Lung (tissue), 11 donors: ENCODE measurements at regions not wholly inside any gene's neighbourhood (a gene's known extent, or its start where the extent isn't known, plus 50 kb on each side); places are given as distances from the start of the nearest gene placed in this dataset.

Source experiments
- ATAC-seq: fragments of 200-7000 bp; cut with Tn5 transposase; one replicate; pipeline ENCODE4 v1.9.1; 2020; ENCODE audit warnings: moderate number of reproducible peaks; ENCODE audit not compliant: insufficient read depth, low FRiP score
- DNase-seq, 3 donors: peaks; one replicate each; pipeline ENCODE4 v3.0.0-alpha.2; 2013 to 2017
- H3K27ac ChIP-seq, 2 donors: one replicate each; pipeline ENCODE4 v1.5.1; 2013; ENCODE audit warnings: mild to moderate bottlenecking in 2 of 2, moderate library complexity in 2 of 2, control low read depth in 1 of 2, inconsistent platforms in 1 of 2, low read depth in 1 of 2, low read length in 1 of 2
- H3K27me3 ChIP-seq, 3 donors: one replicate each; pipeline ENCODE4 v1.5.1; 2013; ENCODE audit warnings: low read length in 2 of 3; ENCODE audit not compliant: control insufficient read depth in 3 of 3, insufficient read depth in 3 of 3
- H3K36me3 ChIP-seq, 4 donors: one replicate each; pipeline ENCODE4 v1.5.1; 2013; ENCODE audit warnings: low read length in 4 of 4, mild to moderate bottlenecking in 1 of 4, moderate library complexity in 1 of 4; ENCODE audit not compliant: control insufficient read depth in 4 of 4, insufficient read depth in 4 of 4
- H3K4me1 ChIP-seq, 5 donors: one replicate each; pipeline ENCODE4 v1.5.1; 2013; ENCODE audit warnings: low read length in 5 of 5, mild to moderate bottlenecking in 2 of 5, moderate library complexity in 1 of 5; ENCODE audit not compliant: control insufficient read depth in 5 of 5, insufficient read depth in 5 of 5
- H3K4me3 ChIP-seq: one replicate; pipeline ENCODE4 v1.5.1; 2013; ENCODE audit warnings: mild to moderate bottlenecking, control low read depth, moderate library complexity
- H3K9ac ChIP-seq, 2 donors: one replicate each; pipeline ENCODE4 v1.5.1; 2013; ENCODE audit warnings: low read length in 2 of 2, control low read depth in 1 of 2; ENCODE audit not compliant: insufficient read depth in 1 of 2
- H3K9me3 ChIP-seq, 4 donors: one replicate each; pipeline ENCODE4 v1.5.1; 2013; ENCODE audit warnings: low read length in 3 of 4, mild to moderate bottlenecking in 1 of 4, moderate library complexity in 1 of 4; ENCODE audit not compliant: control insufficient read depth in 4 of 4, insufficient read depth in 3 of 4
- CTCF ChIP-seq: IDR thresholded peaks from 2 replicates; pipeline ENCODE4 v1.5.1; 2012; ENCODE audit warnings: mild to moderate bottlenecking; ENCODE audit errors: control extremely low read depth, extremely low read depth
- WGBS, 2 donors: extraction: QIAGEN DNeasy Blood & Tissue Kit; methylation state at CpG; one replicate each; pipeline ENCODE4 v1.1.7; 2013; 5-methylcytosine and 5-hydroxymethylcytosine counted together
- donor health status: control.
- donor health status: control.
- donor health status: Bipolar disorder and iron deficiency.
- donor health status: healthy.
- donor health status: DM: yes; HTN: yes; CAD: no.

- Histone ChIP-seq H3K27ac (no peak overlapping the region), H3K27me3 (no peaks in the 10 kb centered on the region), H3K4me3 (no peak overlapping the region), H3K9me3 (no peaks in the 10 kb centered on the region), H3K9ac (no peak overlapping the region), H3K36me3 (no peaks in the 10 kb centered on the region), H3K4me1 (no peaks in the 10 kb centered on the region)
- TF ChIP-seq CTCF, result no peak
- no peak for ATAC-seq
- DNase-seq, result no peak
These were observed 526.6 kb upstream of the IRAK1BP1 start for GRCh38 chr6:78340755-78341154.

DNA sequence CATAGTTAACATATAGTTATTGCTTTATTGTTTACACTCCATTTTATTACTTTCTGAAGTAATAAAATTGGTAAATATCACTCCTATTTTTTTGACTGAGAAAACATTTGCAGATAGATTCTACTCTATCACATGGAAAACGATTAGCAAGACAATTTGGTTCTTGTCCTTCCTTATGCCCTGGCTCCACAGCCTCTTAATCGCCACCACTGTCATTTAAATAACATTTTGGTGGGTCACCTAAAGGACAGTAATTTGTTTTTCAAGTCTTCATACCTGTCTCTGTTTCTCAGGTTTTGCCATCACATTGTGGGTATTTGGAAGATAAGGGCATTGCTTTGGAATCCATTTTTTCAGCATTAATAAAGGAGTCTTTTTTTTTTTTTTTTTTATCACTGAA lies 521.5 kb upstream of the IRAK1BP1 start:
- H3K4me1 ChIP-seq, result no peaks in the 10 kb centered on the region
- no peak for ATAC-seq
- WGBS, 2 donors, result 61 to 62% methylated on average over 2 of the region's 2 CpGs
- TF ChIP-seq CTCF, result no peak
- no peaks in the 10 kb centered on the region for H3K9me3 ChIP-seq
- no peaks in the 10 kb centered on the region for H3K36me3 ChIP-seq
- no peak for DNase-seq
- H3K9ac ChIP-seq, result no peak overlapping the region
- H3K4me3 ChIP-seq, result no peak overlapping the region
- no peak overlapping the region for H3K27ac ChIP-seq
- H3K27me3 ChIP-seq, result no peaks in the 10 kb centered on the region

DNA sequence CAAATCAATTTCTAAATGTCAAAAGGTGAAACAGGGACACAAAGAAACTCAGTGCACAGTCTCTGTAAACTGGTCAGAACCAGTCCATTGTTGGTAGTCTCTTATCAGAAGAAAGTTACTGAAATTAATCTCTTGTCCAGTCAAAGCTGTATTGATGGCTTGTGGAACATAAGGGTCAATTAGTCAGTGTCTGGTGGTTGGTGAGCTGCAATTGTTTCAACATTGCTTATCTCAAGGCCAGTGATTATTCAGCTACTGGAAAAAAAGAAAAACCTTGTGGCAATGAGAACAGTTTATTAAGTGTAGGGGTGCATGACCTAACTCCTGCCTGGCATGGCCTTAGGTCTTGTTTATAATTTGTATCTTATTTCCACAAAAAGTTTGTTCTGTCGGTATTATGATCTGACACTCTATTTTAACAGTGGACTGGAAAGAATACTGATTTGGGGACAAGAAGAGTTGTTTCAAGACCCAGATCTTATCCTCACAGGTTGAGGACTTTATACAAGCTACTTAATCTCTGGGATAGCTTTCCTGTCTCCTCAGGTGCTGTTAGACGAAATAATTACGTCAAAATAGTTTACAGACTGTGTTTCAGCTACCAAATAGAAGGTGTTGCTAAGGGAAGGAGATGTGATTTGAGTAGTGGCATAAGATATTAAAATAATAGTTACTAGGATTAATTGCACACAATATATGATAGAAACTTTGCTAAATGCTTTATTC lies 520.0 kb upstream of the IRAK1BP1 start:
- Histone ChIP-seq H3K4me3 (no peak overlapping the region), H3K4me1 (no peaks in the 10 kb centered on the region), H3K9me3 (no peaks in the 10 kb centered on the region), H3K9ac (no peak overlapping the region), H3K27me3 (no peaks in the 10 kb centered on the region), H3K36me3 (no peaks in the 10 kb centered on the region), H3K27ac (no peak overlapping the region)
- no peak for ATAC-seq
- WGBS, 2 donors, result 55 to 73% methylated on average over 3 of the region's 3 CpGs
- TF ChIP-seq CTCF, result no peak
- no peak for DNase-seq

DNA sequence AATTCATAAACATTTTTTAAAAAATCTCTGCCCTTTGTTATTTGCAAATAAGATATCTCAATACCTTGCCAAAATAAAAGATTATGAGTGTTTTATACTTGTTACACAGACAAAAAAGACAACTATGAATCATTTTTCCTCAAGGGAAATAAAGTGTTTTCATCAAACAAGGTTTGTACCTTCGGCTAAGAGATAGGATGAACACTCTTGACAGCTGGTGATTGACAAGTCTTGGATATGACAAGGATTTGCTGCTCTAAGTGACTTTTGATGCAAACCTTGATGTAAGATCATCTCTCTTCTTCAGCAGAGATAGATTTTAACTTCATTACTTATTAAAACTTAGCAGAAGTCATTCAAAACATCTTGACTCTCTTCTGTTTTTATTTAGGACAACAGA lies 514.3 kb upstream of the IRAK1BP1 start:
- DNase-seq (no peak), ATAC-seq (no peak)
- H3K4me1 ChIP-seq, result no peaks in the 10 kb centered on the region
- no peaks in the 10 kb centered on the region for H3K27me3 ChIP-seq
- no peaks in the 10 kb centered on the region for H3K36me3 ChIP-seq
- no peak overlapping the region for H3K4me3 ChIP-seq
- H3K9ac ChIP-seq, result no peak overlapping the region
- 73 to 78% methylated on average over 1 of the region's 1 CpG for WGBS, 2 donors
- TF ChIP-seq CTCF, result no peak
- no peak overlapping the region for H3K27ac ChIP-seq
- H3K9me3 ChIP-seq, result no peaks in the 10 kb centered on the region
